GM10266 (cell line): ENCODE measurements at regions not wholly inside any gene's neighbourhood (a gene's known extent, or its start where the extent isn't known, plus 50 kb on each side); places are given as distances from the start of the nearest gene placed in this dataset.

Source experiments
- DNase-seq: peaks from one replicate; pipeline ENCODE4 v3.0.0; 2012; ENCODE audit errors: extremely low spot score
- CTCF ChIP-seq: IDR thresholded peaks from 2 replicates; pipeline ENCODE4 v1.5.1; 2012; ENCODE audit warnings: mild to moderate bottlenecking, low read depth; ENCODE audit not compliant: control insufficient read depth, insufficient read depth; ENCODE audit errors: missing control alignments

GRCh38 chr21:35579520-35580293, 480.6 kb downstream of the SETD4 start:
- no peak for TF ChIP-seq CTCF
- DNase-seq = no peak

GRCh38 chr21:35578831-35579471, 481.4 kb downstream of the SETD4 start:
- no peak for DNase-seq
- TF ChIP-seq CTCF = no peak

DNA sequence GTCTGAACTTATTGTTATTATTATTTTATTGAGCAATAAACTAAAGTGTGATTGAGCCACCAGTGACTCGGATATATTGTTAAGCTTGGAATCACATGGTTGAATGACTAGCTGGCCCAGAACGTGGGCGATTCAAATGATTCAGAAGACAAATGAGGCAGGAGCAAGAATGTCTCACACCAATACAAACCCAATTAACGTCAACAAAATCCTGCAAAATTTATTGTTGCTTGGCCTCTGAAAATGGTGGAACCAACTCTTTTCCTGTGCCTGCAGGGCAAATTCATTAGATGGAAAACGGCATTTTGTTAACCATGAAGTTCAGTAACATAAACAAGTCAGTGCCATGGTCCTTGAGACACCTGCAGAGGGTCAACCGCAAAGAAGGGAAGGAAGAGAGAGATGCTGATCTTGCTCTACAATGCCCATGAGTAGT, 482.0 kb downstream of the SETD4 start:
- no peak for DNase-seq
- no peak for TF ChIP-seq CTCF

DNA sequence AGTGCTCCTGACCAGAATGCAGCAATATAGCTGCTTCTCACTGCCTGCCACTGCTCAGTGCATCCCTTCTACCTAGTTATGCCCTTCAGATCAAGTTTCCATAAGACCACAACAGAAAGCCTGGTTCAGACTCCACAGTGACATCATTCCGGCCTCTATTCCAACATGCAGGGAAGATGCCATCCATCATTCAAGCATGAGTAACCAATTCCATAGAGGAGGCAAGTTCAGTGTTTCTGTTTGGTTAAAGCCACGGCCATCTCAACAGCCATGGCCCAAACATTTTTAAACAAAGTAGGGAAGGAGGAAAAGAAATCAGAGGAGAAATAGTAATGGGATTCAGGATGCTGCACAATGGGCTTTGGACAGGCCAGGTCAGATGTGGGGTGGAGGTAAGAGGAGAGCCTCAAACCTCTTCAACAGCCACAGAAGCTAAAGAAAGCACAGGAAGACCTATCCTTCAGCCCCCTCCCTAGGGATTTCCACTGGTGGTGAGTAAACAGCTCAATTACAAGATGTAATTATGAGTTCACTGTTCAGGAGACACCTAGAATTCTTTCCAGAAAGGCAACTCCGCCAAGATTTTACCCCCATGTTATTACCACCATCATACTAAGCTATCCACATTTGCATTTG, 484.9 kb downstream of the SETD4 start:
- DNase-seq = no peak
- no peak for TF ChIP-seq CTCF

DNA sequence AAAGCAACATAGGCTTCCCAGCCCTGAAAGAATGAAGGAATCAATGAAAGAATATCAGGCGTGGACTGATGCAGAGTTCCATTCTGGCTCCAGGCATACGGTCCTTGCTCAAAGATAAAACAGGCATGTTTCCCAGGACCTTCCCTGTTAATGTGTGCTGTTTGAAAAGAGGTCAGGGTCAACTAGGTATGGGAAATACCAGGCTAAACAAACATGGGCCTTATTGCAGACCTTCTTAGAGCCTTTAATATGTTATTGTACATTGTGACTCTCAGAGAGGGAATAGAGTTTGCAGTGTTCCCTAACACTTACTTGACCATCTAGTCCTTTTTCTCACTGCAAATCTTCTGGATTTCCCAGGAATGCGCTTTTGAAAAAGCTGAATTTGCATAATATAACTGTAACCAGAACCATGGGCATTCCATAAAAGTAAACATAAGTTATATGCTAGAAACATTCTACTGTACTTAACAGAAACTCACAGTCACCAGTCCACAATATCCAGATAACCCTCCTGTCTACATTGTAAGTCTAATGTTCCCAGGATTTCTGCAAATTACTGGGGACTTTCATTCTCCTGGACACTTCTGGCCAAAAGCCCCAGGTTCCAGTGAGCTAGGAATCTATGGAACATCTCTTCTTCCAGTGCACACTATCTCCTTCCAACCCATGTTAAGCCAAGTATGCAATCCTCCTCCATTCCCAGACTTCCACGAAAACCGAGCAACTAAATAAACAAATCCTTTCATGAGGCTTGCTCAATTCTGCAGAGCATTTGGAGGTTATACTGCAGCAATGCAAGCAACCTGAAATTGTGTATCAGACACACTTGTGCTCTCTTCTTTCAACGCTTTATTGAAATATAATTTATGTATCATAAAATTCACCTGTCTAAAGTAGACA, 486.6 kb downstream of the SETD4 start:
- no peak for DNase-seq

DNA sequence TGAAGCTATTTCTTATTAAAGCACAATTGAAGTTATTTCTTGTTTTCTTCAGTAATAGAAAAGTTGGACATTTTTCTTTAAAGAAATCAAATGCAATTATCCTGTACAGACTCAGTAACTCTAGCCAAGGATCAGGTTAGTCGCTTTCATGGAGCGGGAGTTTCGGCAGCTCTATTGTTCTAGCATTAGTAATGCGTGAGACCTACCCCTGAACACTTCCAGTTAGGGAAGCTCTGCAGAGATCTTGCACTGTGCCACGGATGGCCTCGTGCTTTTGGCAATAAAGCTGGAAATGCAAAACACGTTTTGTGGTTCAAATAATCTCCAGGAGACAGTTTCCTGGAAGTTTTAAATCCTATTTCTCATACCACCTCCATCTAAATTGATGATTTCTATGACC, 488.4 kb downstream of the SETD4 start:
- no peak for TF ChIP-seq CTCF
- DNase-seq = no peak

More for the DNA sequence above, 486.6 kb downstream of the SETD4 start:
- TF ChIP-seq CTCF = no peak
